Right atrium auricular region (tissue), 2 donors: ENCODE measurements at regions not wholly inside any gene's neighbourhood (a gene's known extent, or its start where the extent isn't known, plus 50 kb on each side); places are given as distances from the start of the nearest gene placed in this dataset.

Experiments
- DNase-seq: peaks from one replicate; pipeline ENCODE4 v3.0.0-alpha.2; 2019; ENCODE audit warnings: low spot score
- H3K27ac ChIP-seq, 2 donors: fragments of 200-600 bp; sonication (generic); 1 replicate in 1 of 2; 2 replicates in 1 of 2; pipeline ENCODE4 v1.5.1; 2016 to 2019
- H3K27me3 ChIP-seq, 2 donors: fragments of 200-600 bp; sonication (generic); one replicate each; pipeline versions ENCODE4 v1.5.1 to v1.6.0; 2017 to 2019
- H3K36me3 ChIP-seq: fragments of 200-600 bp; sonication (generic); one replicate; pipeline ENCODE4 v1.5.1; 2016
- H3K4me1 ChIP-seq, 2 donors: fragments of 200-600 bp; sonication (generic); one replicate each; pipeline versions ENCODE4 v1.5.1 to v1.6.0; 2017 to 2019
- H3K4me3 ChIP-seq, 2 donors: fragments of 200-600 bp; sonication (generic); 1 replicate in 1 of 2; 2 replicates in 1 of 2; pipeline ENCODE4 v1.5.1; 2017 to 2019; ENCODE audit warnings: mild to moderate bottlenecking in 1 of 2, moderate library complexity in 1 of 2
- H3K9me3 ChIP-seq, 2 donors: fragments of 200-600 bp; sonication (generic); one replicate each; pipeline ENCODE4 v1.5.1; 2019
- CTCF ChIP-seq, 2 donors: fragments of 200-600 bp; sonication (generic); IDR thresholded peaks; one replicate each; pipeline ENCODE4 v1.5.1; 2019; ENCODE audit warnings: antibody characterized with exemption in 2 of 2

- no peak for TF ChIP-seq CTCF (IDR thresholded peaks at IDR 0.05)
- Histone ChIP-seq H3K36me3 (no peaks in the 10 kb centered on the region), H3K4me3 (no peak overlapping the region), H3K27me3 (no peaks in the 10 kb centered on the region), H3K4me1 (no peaks in the 10 kb centered on the region), H3K9me3 (no peaks in the 10 kb centered on the region), H3K27ac (no peak overlapping the region)
- DNase-seq: no peak
Observed at GRCh38 chr7:32200646-32201045, 130.4 kb upstream of the PDE1C start.

GRCh38 chr7:32194537-32194936 lies 124.3 kb upstream of the PDE1C start:
- no peak overlapping the region for H3K4me3 ChIP-seq
- H3K27ac ChIP-seq: no peak overlapping the region
- no peaks in the 10 kb centered on the region for H3K4me1 ChIP-seq
- H3K27me3 ChIP-seq: no peaks in the 10 kb centered on the region
- no peak for DNase-seq
- H3K9me3 ChIP-seq: peaks cover 0 to 20% of the 10 kb centered on the region in 2 donors
- no peaks in the 10 kb centered on the region for H3K36me3 ChIP-seq
- no peak for TF ChIP-seq CTCF (IDR thresholded peaks at IDR 0.05)

GRCh38 chr7:32191305-32191704 lies 121.1 kb upstream of the PDE1C start:
- Histone ChIP-seq H3K27ac (no peak overlapping the region), H3K4me1 (no peaks in the 10 kb centered on the region), H3K9me3 (peaks cover 0 to 20% of the 10 kb centered on the region in 2 donors), H3K27me3 (no peaks in the 10 kb centered on the region), H3K4me3 (no peak overlapping the region), H3K36me3 (no peaks in the 10 kb centered on the region)
- TF ChIP-seq CTCF (IDR thresholded peaks at IDR 0.05): no peak
- DNase-seq: no peak

- Histone ChIP-seq H3K36me3 (no peaks in the 10 kb centered on the region), H3K4me3 (no peak overlapping the region)
- no peak for TF ChIP-seq CTCF (IDR thresholded peaks at IDR 0.05)
Observed at GRCh38 chr7:32179567-32179966, 109.4 kb upstream of the PDE1C start.

GRCh38 chr7:32178677-32179366 lies 108.6 kb upstream of the PDE1C start:
- Histone ChIP-seq H3K27ac (no peak overlapping the region), H3K27me3 (no peaks in the 10 kb centered on the region), H3K4me3 (no peak overlapping the region), H3K4me1 (no peaks in the 10 kb centered on the region), H3K36me3 (no peaks in the 10 kb centered on the region), H3K9me3 (no peaks in the 10 kb centered on the region)
- DNase-seq: no peak
- no peak for TF ChIP-seq CTCF (IDR thresholded peaks at IDR 0.05)

More at GRCh38 chr7:32179567-32179966, 109.4 kb upstream of the PDE1C start:
- no peaks in the 10 kb centered on the region for H3K4me1 ChIP-seq
- no peak for DNase-seq
- H3K27ac ChIP-seq: no peak overlapping the region
- no peaks in the 10 kb centered on the region for H3K27me3 ChIP-seq
- no peaks in the 10 kb centered on the region for H3K9me3 ChIP-seq

- Histone ChIP-seq H3K27ac (no peak overlapping the region), H3K4me3 (no peak overlapping the region), H3K27me3 (no peaks in the 10 kb centered on the region), H3K9me3 (no peaks in the 10 kb centered on the region), H3K36me3 (no peaks in the 10 kb centered on the region), H3K4me1 (no peaks in the 10 kb centered on the region)
- no peak for TF ChIP-seq CTCF (IDR thresholded peaks at IDR 0.05)
- no peak for DNase-seq
Observed at GRCh38 chr7:32177232-32177631, 107.0 kb upstream of the PDE1C start.
